ENCODE measurements at regions not wholly inside any gene's neighbourhood (a gene's known extent, or its start where the extent isn't known, plus 50 kb on each side); places are given as distances from the start of the nearest gene placed in this dataset.

DNA sequence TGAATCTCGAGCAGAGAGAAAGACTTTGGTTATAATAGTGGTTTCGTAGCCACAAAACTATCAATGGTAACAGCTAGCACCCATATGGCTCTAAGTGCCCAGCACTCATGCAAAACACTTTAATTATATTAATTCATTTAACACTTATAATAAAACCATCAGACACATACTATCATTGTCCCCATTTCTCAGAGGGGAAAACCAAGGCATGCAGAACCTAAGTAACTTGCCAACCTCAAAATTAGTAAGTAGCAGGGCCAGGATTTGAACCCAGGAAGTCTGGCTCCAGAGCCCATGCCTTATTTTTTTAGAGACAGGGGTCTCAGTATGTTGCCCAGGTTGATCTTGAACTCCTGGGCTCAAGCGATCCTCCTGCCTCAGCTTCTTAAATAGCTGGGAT is 145.6 kb upstream of the HS3ST2 start:
- Histone ChIP-seq H3K27me3 (peaks cover 0 to 39% (median 0%) of the 10 kb centered on the region in 4 donors), H3K27ac (no peak overlapping the region), H3K4me3 (no peak overlapping the region), H3K4me1 (no peaks in the 10 kb centered on the region), H3K9me3 (no peaks in the 10 kb centered on the region), H3K36me3 (no peaks in the 10 kb centered on the region)
- intact Hi-C loops (cut with DNase I) = no loop called here
- 74 to 81% methylated on average over 3 of the region's 3 CpGs for WGBS, 2 donors
- no peak for TF ChIP-seq POLR2A (IDR thresholded peaks at IDR 0.05)
- TF ChIP-seq, protein P1, sequence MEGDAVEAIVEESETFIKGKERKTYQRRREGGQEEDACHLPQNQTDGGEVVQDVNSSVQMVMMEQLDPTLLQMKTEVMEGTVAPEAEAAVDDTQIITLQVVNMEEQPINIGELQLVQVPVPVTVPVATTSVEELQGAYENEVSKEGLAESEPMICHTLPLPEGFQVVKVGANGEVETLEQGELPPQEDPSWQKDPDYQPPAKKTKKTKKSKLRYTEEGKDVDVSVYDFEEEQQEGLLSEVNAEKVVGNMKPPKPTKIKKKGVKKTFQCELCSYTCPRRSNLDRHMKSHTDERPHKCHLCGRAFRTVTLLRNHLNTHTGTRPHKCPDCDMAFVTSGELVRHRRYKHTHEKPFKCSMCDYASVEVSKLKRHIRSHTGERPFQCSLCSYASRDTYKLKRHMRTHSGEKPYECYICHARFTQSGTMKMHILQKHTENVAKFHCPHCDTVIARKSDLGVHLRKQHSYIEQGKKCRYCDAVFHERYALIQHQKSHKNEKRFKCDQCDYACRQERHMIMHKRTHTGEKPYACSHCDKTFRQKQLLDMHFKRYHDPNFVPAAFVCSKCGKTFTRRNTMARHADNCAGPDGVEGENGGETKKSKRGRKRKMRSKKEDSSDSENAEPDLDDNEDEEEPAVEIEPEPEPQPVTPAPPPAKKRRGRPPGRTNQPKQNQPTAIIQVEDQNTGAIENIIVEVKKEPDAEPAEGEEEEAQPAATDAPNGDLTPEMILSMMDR (IDR thresholded peaks at IDR 0.05) = no peak
- DNase-seq = no peak

DNA sequence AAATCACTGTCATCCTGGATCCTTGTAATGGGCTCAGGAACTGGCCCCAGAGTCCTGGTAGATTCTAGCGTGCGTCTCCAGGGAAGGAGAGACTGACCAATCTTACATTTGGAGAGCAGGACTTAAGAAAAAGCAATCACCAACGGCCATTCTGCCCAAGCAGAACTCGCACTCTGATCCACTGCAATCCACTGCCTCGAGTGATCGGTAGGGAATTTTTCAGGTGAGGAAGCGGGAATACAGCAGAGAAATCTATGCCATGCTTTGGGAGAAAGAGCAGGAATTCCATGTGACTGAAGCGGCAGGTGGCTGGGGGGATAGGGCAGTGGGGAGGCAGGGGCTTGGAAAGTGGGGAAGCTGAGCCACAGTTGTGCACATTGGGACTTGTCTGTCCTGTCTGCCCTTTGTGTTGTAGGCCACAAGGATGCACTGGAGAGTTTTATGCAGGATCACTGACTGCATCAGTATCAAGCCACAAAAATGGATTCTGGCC is 143.9 kb upstream of the HS3ST2 start:
- TF ChIP-seq, protein P1 (IDR thresholded peaks at IDR 0.05) = no peak
- TF ChIP-seq POLR2A (IDR thresholded peaks at IDR 0.05) = no peak
- Histone ChIP-seq H3K4me3 (no peak overlapping the region), H3K9me3 (no peaks in the 10 kb centered on the region), H3K27ac (no peak overlapping the region), H3K27me3 (peaks cover 0 to 27% (median 0%) of the 10 kb centered on the region in 4 donors), H3K36me3 (no peaks in the 10 kb centered on the region), H3K4me1 (no peaks in the 10 kb centered on the region)
- DNase-seq = no peak
- intact Hi-C loops (cut with DNase I) = no loop called here
- 92 to 93% methylated on average over 8 of the region's 8 CpGs for WGBS, 2 donors

GRCh38 chr16:22670551-22671041 is 143.4 kb upstream of the HS3ST2 start:
- Histone ChIP-seq H3K9me3 (no peaks in the 10 kb centered on the region), H3K27me3 (peaks cover 0 to 27% (median 0%) of the 10 kb centered on the region in 4 donors), H3K27ac (no peak overlapping the region), H3K36me3 (no peaks in the 10 kb centered on the region), H3K4me3 (no peak overlapping the region), H3K4me1 (no peaks in the 10 kb centered on the region)
- TF ChIP-seq, protein P1 (IDR thresholded peaks at IDR 0.05) = no peak
- no peak for TF ChIP-seq POLR2A (IDR thresholded peaks at IDR 0.05)
- intact Hi-C loops (cut with DNase I) = no loop called here
- 19 to 25% methylated on average over 7 of the region's 7 CpGs for WGBS, 2 donors
- DNase-seq = no peak

DNA sequence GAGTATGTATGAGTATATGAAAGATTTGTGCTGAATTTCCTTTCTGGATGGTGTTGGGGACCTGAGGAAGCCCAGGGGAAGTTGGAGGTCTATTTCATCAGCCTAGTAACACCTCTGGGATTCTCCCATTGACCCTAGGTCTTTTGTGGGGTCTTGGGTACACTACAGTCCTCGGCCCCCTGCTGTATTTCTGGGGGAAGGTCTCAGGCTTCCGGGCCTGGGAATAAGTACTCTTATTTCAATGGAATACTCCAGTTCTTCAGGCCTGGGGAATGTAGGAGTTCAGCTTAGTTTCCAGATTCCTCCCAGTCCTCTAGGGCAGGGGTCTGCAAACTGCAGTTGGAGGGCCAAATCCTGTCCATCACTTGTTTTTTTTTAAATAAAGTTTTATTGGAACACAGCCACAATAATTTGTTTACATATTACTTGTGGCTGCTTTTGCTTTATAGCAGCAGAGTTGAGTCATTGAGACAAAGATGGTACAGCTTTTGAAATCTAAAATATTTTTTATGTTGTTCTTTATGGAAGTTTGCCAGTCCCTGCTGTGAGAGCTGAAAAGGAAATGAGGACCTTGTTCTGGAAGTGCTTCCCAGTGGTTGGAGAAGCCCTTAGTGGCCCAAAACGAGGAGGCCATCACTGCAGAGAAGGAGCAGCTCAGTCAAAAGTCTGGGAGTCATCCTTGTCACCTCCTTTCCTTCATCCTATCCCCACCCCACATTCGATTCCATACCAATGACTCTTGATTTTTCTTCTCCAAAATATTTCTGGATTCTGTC is 142.5 kb upstream of the HS3ST2 start:
- no peak for DNase-seq
- H3K4me3 ChIP-seq = no peak overlapping the region
- H3K36me3 ChIP-seq = no peaks in the 10 kb centered on the region
- no peaks in the 10 kb centered on the region for H3K9me3 ChIP-seq
- H3K4me1 ChIP-seq = no peaks in the 10 kb centered on the region
- 57 to 70% methylated on average over 4 of the region's 4 CpGs for WGBS, 2 donors
- H3K27ac ChIP-seq = no peak overlapping the region
- no peak for TF ChIP-seq POLR2A (IDR thresholded peaks at IDR 0.05)
- TF ChIP-seq, protein P1 (IDR thresholded peaks at IDR 0.05) = no peak
- H3K27me3 ChIP-seq = peaks cover 0 to 22% (median 0%) of the 10 kb centered on the region in 4 donors
- intact Hi-C loops (cut with DNase I) = no loop called here

DNA sequence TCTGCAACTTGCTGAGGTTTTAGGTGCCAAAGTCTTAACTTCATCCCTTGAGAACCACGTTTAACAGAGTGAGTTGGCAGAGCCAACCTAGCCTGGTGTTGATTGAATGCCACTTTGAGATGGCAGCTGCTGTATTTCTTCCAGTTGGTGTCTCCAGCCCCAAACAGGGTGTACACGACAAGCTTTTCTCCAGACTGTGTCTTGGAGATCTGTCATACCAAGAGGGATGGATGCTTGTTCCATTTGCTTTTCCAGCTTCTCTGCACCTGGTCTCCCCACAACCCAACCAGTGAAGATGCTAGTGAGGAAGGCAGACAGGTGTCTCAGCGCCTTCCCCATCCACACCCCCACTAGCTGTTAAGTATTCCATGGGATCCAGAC is 141.1 kb upstream of the HS3ST2 start:
- TF ChIP-seq POLR2A (IDR thresholded peaks at IDR 0.05) = no peak
- TF ChIP-seq, protein P1 (IDR thresholded peaks at IDR 0.05) = no peak

More for the DNA sequence above, 141.1 kb upstream of the HS3ST2 start:
- WGBS, 2 donors = 57% methylated on average over 3 of the region's 3 CpGs
- Histone ChIP-seq H3K9me3 (no peaks in the 10 kb centered on the region), H3K4me3 (no peak overlapping the region), H3K27me3 (peaks cover 0 to 28% (median 0%) of the 10 kb centered on the region in 4 donors), H3K27ac (no peak overlapping the region), H3K36me3 (no peaks in the 10 kb centered on the region), H3K4me1 (no peaks in the 10 kb centered on the region)
- DNase-seq = no peak
- intact Hi-C loops (cut with DNase I) = no loop called here

All from esophagus squamous epithelium (tissue), 5 donors.